ENCODE measurements at regions not wholly inside any gene's neighbourhood (a gene's known extent, or its start where the extent isn't known, plus 50 kb on each side); places are given as distances from the start of the nearest gene placed in this dataset.
"Not testable (repeated sequence)": the region's sequence is repeated elsewhere in the genome, so short reads cannot be mapped to it uniquely, and the experiment has no call there.

DNA sequence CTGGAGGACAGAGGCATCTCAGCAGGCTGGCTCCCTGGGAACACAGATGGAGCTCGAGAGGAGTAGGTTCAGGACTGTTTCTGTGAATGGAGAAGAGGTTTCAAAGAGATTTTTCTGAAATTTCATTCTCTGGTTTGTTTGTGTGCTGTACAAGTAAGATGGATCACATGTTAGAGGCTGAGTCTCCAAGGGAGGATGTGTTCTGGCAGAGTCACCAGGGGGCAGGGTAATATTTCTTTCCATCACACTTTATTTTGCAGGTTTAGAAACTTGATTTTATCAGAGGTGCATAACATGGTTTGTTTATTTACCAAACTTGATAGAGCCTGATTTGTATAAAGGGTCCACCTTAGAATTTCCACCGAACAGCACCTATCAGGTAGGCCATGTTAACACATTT is 69.2 kb upstream of the ARL15 start:
- H3K27me3 Mint-ChIP-seq (ENCODE audit: insufficient read depth, unreplicated experiment) = no peaks in the 10 kb centered on the region
- no TSS peak for BruUV-seq (replicated peaks)
- H3K9me3 Mint-ChIP-seq (ENCODE audit: unreplicated experiment) = peaks cover 8% of the 10 kb centered on the region
- no peak overlapping the region for H3K4me3 Mint-ChIP-seq (ENCODE audit: unreplicated experiment)
- DNase-seq (ENCODE audit: unreplicated experiment) = no peak
- TF ChIP-seq, protein P1, sequence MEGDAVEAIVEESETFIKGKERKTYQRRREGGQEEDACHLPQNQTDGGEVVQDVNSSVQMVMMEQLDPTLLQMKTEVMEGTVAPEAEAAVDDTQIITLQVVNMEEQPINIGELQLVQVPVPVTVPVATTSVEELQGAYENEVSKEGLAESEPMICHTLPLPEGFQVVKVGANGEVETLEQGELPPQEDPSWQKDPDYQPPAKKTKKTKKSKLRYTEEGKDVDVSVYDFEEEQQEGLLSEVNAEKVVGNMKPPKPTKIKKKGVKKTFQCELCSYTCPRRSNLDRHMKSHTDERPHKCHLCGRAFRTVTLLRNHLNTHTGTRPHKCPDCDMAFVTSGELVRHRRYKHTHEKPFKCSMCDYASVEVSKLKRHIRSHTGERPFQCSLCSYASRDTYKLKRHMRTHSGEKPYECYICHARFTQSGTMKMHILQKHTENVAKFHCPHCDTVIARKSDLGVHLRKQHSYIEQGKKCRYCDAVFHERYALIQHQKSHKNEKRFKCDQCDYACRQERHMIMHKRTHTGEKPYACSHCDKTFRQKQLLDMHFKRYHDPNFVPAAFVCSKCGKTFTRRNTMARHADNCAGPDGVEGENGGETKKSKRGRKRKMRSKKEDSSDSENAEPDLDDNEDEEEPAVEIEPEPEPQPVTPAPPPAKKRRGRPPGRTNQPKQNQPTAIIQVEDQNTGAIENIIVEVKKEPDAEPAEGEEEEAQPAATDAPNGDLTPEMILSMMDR (IDR thresholded peaks at IDR 0.05; ENCODE audit: unreplicated experiment) = no peak
- H3K36me3 Mint-ChIP-seq (ENCODE audit: insufficient read depth, unreplicated experiment) = no peaks in the 10 kb centered on the region
- ChIA-PET POLR2A (interaction anchor here (1.0 kb wide), 1 partner anchor 103 kb away, joined by 3 read pairs; no protein-coding TSS in a partner anchor), CTCF (interaction anchor here (0.7 to 1.3 kb wide), 4 partner anchors 13 to 34 kb away, joined by 3 read pairs; no protein-coding TSS in a partner anchor)
- H3K4me1 Mint-ChIP-seq (ENCODE audit: insufficient read depth, unreplicated experiment) = peaks cover 7% of the 10 kb centered on the region
- intact Hi-C loops (cut with micrococcal nuclease) = loop anchor here (2.0 kb wide), 1 partner anchor 39 kb away; no protein-coding TSS in a partner anchor
- H3K27ac Mint-ChIP-seq (ENCODE audit: low read depth, unreplicated experiment) = no peak overlapping the region

DNA sequence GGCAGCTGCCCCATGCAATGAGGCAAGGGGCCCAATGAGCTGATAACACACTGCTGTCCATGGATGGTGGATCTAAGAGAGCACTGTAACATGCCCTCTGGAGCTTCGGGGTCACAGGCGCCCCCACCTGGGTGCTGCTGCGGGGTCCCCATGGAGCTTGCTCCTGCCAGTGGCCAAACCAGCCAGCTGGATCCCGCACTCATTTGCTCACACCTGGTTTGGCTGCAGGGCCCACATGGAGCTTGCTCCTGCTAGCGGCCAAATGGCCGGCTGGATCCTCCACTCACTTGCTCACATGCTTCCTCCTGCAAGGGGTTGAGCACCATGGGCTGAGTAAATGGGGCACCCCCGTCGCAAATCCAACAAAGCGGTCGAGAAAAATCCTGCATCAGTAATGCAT is 68.3 kb upstream of the ARL15 start:
- peaks cover 13% of the 10 kb centered on the region for H3K9me3 Mint-ChIP-seq (ENCODE audit: unreplicated experiment)
- ChIA-PET POLR2A (no interaction called here), CTCF (interaction anchor here (0.7 to 1.6 kb wide), 6 partner anchors 11 to 110 kb away, joined by 3 to 5 read pairs (median 3); no protein-coding TSS in a partner anchor)
- H3K4me3 Mint-ChIP-seq (ENCODE audit: unreplicated experiment) = no peak overlapping the region
- no peaks in the 10 kb centered on the region for H3K27me3 Mint-ChIP-seq (ENCODE audit: insufficient read depth, unreplicated experiment)
- no peak for DNase-seq (ENCODE audit: unreplicated experiment)
- intact Hi-C loops (cut with micrococcal nuclease) = loop anchor here (2.0 kb wide), 1 partner anchor 40 kb away; no protein-coding TSS in a partner anchor
- no peak overlapping the region for H3K27ac Mint-ChIP-seq (ENCODE audit: low read depth, unreplicated experiment)
- BruUV-seq (replicated peaks) = no TSS peak
- TF ChIP-seq, protein P1 (IDR thresholded peaks at IDR 0.05; ENCODE audit: unreplicated experiment) = no peak
- H3K4me1 Mint-ChIP-seq (ENCODE audit: insufficient read depth, unreplicated experiment) = peaks cover 5% of the 10 kb centered on the region
- H3K36me3 Mint-ChIP-seq (ENCODE audit: insufficient read depth, unreplicated experiment) = no peaks in the 10 kb centered on the region

DNA sequence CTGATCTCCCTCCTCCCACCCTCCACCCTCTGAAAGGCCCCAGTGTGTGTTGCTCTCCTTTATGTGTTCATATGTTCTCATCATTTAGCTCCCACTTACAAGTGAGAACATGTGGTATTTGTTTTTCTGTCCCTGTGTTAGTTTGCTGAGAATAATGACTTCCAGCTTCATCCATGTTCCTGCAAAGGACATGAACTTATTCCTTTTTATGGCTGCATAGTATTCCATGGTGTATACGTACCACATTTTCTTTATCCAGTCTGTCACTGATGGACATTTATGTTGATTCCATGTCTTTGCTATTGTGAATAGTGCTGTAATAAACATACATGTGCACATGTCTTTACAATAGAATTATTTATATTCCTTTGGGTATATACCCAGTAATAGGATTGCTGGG is 67.0 kb upstream of the ARL15 start:
- not testable (repeated sequence) for H3K4me1 Mint-ChIP-seq (ENCODE audit: insufficient read depth, unreplicated experiment)

DNA sequence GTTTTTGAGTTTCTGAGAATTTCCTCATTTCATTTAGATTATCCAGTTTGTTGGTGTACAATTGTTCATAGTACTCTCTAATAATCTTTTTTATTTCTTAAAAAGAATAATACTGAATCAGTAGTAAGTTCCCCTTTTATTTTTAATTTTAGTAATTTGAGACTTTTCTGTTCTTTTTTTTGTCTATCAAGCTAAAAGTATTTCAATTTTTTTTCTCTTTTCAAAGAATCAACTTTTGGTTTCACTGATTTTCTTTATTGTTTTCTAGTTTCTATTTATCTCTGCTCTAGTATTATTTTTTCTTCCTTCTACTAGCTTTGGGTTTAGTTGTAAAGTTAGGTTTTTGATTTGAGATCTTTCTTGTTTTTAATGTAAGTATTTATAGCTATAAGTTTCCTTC is 60.6 kb upstream of the ARL15 start:
- no peak overlapping the region for H3K4me3 Mint-ChIP-seq (ENCODE audit: unreplicated experiment)
- intact Hi-C loops (cut with micrococcal nuclease) = no loop called here
- peaks cover 17% of the 10 kb centered on the region for H3K9me3 Mint-ChIP-seq (ENCODE audit: unreplicated experiment)
- H3K27ac Mint-ChIP-seq (ENCODE audit: low read depth, unreplicated experiment) = no peak overlapping the region
- TF ChIP-seq, protein P1 (IDR thresholded peaks at IDR 0.05; ENCODE audit: unreplicated experiment) = no peak
- ChIA-PET CTCF (interaction anchor here (0.5 kb wide), 1 partner anchor 11 kb away, joined by 5 read pairs; no protein-coding TSS in a partner anchor), POLR2A (interaction anchor here (1.0 kb wide), 1 partner anchor 118 kb away, joined by 3 read pairs; no protein-coding TSS in a partner anchor)
- no peaks in the 10 kb centered on the region for H3K4me1 Mint-ChIP-seq (ENCODE audit: insufficient read depth, unreplicated experiment)
- no peak for DNase-seq (ENCODE audit: unreplicated experiment)
- no TSS peak for BruUV-seq (replicated peaks)
- H3K27me3 Mint-ChIP-seq (ENCODE audit: insufficient read depth, unreplicated experiment) = no peaks in the 10 kb centered on the region
- no peaks in the 10 kb centered on the region for H3K36me3 Mint-ChIP-seq (ENCODE audit: insufficient read depth, unreplicated experiment)

More for the DNA sequence above, 67.0 kb upstream of the ARL15 start:
- BruUV-seq (replicated peaks); intact Hi-C loops (cut with micrococcal nuclease); H3K4me3 Mint-ChIP-seq (ENCODE audit: unreplicated experiment); H3K27ac Mint-ChIP-seq (ENCODE audit: low read depth, unreplicated experiment); CTCF ChIA-PET; H3K27me3 Mint-ChIP-seq (ENCODE audit: insufficient read depth, unreplicated experiment); H3K36me3 Mint-ChIP-seq (ENCODE audit: insufficient read depth, unreplicated experiment); DNase-seq (ENCODE audit: unreplicated experiment); POLR2A ChIA-PET: not testable (repeated sequence)
- peaks cover 24% of the 10 kb centered on the region for H3K9me3 Mint-ChIP-seq (ENCODE audit: unreplicated experiment)

Measured in MCF 10A (cell line).